HL-60 (cell line): ENCODE measurements at regions not wholly inside any gene's neighbourhood (a gene's known extent, or its start where the extent isn't known, plus 50 kb on each side); places are given as distances from the start of the nearest gene placed in this dataset.
A peak's percentile ranks its signal among the peaks of the same experiment; 100 is the strongest.

Experiments
- DNase-seq, 2 experiments: peaks; one replicate each; pipeline ENCODE4 v3.0.0-alpha.2; 2010 to 2020; ENCODE audit warnings: low read depth in 1 of 2, low spot score in 1 of 2
- H3K27ac ChIP-seq: fragments of 250-450 bp; sonication (Bioruptor Pico); replicated peaks from 2 replicates; pipeline ENCODE4 v1.5.1; 2020; ENCODE audit warnings: mild to moderate bottlenecking, moderate library complexity
- H3K27me3 ChIP-seq: fragments of 250-450 bp; sonication (Bioruptor Pico); 2 replicates; pipeline ENCODE4 v1.5.1; 2021; ENCODE audit warnings: mild to moderate bottlenecking, moderate library complexity; ENCODE audit not compliant: insufficient read depth, poor library complexity, severe bottlenecking
- H3K4me3 ChIP-seq: replicated peaks from 2 replicates; pipeline ENCODE4 v1.5.1; 2011; ENCODE audit warnings: mild to moderate bottlenecking, control low read depth, low read length; ENCODE audit not compliant: insufficient read depth
- CTCF ChIP-seq: IDR thresholded peaks from one replicate; pipeline ENCODE4 v1.5.1; 2011; ENCODE audit warnings: low read length, control low read depth, inconsistent platforms; ENCODE audit not compliant: insufficient read depth
- GABPA ChIP-seq: IDR thresholded peaks from 2 replicates; pipeline ENCODE4 v1.6.1; 2012; ENCODE audit warnings: low read depth
- POLR2AphosphoS5 ChIP-seq: IDR thresholded peaks from 2 replicates; pipeline ENCODE4 v1.6.1; 2012; ENCODE audit warnings: low read depth
- SPI1 ChIP-seq: IDR thresholded peaks from 2 replicates; pipeline ENCODE4 v1.6.1; 2012; ENCODE audit warnings: low read depth, mild to moderate bottlenecking, borderline replicate concordance
- TF ChIP-seq, protein P1 (sequence below): IDR thresholded peaks from 2 replicates; pipeline ENCODE4 v1.6.1; 2012; ENCODE audit warnings: low read depth; ENCODE audit not compliant: insufficient replicate concordance

DNA sequence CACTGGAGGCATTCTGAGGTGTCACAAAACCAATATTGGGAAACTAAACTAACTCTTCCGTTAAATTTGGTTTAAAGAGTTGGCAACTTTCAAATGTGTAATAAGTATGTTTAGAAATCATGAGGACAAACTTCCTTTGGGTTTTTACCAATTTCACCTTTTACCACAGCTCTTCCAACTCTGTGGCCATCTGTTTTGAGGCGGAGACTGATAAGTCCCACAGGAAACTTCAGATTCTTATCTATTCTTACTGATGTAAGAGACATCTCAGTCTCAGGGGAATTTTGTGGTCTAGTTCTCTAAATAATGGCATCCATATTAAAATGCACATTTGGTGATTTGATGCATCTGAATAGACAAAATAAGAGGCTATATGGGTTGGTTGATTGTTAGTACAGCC is 229.2 kb upstream of the AFF2 start:
- TF ChIP-seq GABPA (no peak), POLR2AphosphoS5 (peak; percentile 49; the same call in 1 of the 2 replicates)
- peak in 1 of 2 experiments; percentile 58 for DNase-seq
- no peaks in the 10 kb centered on the region for H3K27me3 ChIP-seq
- peak overlapping the region; percentile 84 for H3K27ac ChIP-seq
- H3K4me3 ChIP-seq, result no peak overlapping the region

- Histone ChIP-seq H3K4me3 (no peak overlapping the region), H3K27me3 (no peaks in the 10 kb centered on the region), H3K27ac (no peak overlapping the region)
- no peak for DNase-seq
- no peak for TF ChIP-seq CTCF
- no peak for TF ChIP-seq GABPA
- no peak for TF ChIP-seq POLR2AphosphoS5
- TF ChIP-seq SPI1, result no peak
- TF ChIP-seq, protein P1, sequence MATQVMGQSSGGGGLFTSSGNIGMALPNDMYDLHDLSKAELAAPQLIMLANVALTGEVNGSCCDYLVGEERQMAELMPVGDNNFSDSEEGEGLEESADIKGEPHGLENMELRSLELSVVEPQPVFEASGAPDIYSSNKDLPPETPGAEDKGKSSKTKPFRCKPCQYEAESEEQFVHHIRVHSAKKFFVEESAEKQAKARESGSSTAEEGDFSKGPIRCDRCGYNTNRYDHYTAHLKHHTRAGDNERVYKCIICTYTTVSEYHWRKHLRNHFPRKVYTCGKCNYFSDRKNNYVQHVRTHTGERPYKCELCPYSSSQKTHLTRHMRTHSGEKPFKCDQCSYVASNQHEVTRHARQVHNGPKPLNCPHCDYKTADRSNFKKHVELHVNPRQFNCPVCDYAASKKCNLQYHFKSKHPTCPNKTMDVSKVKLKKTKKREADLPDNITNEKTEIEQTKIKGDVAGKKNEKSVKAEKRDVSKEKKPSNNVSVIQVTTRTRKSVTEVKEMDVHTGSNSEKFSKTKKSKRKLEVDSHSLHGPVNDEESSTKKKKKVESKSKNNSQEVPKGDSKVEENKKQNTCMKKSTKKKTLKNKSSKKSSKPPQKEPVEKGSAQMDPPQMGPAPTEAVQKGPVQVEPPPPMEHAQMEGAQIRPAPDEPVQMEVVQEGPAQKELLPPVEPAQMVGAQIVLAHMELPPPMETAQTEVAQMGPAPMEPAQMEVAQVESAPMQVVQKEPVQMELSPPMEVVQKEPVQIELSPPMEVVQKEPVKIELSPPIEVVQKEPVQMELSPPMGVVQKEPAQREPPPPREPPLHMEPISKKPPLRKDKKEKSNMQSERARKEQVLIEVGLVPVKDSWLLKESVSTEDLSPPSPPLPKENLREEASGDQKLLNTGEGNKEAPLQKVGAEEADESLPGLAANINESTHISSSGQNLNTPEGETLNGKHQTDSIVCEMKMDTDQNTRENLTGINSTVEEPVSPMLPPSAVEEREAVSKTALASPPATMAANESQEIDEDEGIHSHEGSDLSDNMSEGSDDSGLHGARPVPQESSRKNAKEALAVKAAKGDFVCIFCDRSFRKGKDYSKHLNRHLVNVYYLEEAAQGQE, result no peak
Measured at GRCh38 chrX:148281920-148282319, 218.5 kb upstream of the AFF2 start.

- Histone ChIP-seq H3K27me3 (no peaks in the 10 kb centered on the region), H3K4me3 (no peak overlapping the region), H3K27ac (no peak overlapping the region)
- no peak for TF ChIP-seq SPI1
- TF ChIP-seq, protein P1, result no peak
- no peak for DNase-seq
Measured at GRCh38 chrX:148282504-148282903, 217.9 kb upstream of the AFF2 start.

- no peak overlapping the region for H3K27ac ChIP-seq
Measured at GRCh38 chrX:148284056-148284455, 216.4 kb upstream of the AFF2 start.

More at GRCh38 chrX:148284056-148284455, 216.4 kb upstream of the AFF2 start:
- Histone ChIP-seq H3K4me3 (no peak overlapping the region), H3K27me3 (no peaks in the 10 kb centered on the region)
- TF ChIP-seq, protein P1, result no peak
- TF ChIP-seq GABPA, result no peak
- TF ChIP-seq SPI1, result no peak
- no peak for TF ChIP-seq POLR2AphosphoS5
- TF ChIP-seq CTCF, result no peak
- DNase-seq, result no peak
